SK-N-SH (cell line): ENCODE measurements at regions not wholly inside any gene's neighbourhood (a gene's known extent, or its start where the extent isn't known, plus 50 kb on each side); places are given as distances from the start of the nearest gene placed in this dataset.

Experiments used
- CTCF ChIA-PET: fragments of 300-600, 350-600 bp; formaldehyde crosslinking; extraction: SDS; loops from one replicate; lab custom pipeline; 2021; lab: Yijun Ruan, JAX
- POLR2A ChIA-PET: fragments of 350-600 bp; sonication (Branson Sonifier 250); formaldehyde crosslinking; extraction: SDS; loops from one replicate; lab custom pipeline; 2020; ENCODE audit warnings: antibody characterized with exemption, inconsistent platforms; lab: Yijun Ruan, JAX
- DNase-seq: peaks from one replicate; pipeline ENCODE4 v3.0.0; 2012
- H2AFZ ChIP-seq: fragments of 200-600 bp; sonication (generic); 2 replicates; pipeline ENCODE4 v1.8.1; 2016; ENCODE audit warnings: antibody characterized with exemption, mild to moderate bottlenecking, low read depth
- H3F3A ChIP-seq: fragments of 200-600 bp; sonication (generic); replicated peaks from 2 replicates; pipeline ENCODE3; 2016; ENCODE audit warnings: antibody characterized with exemption, mild to moderate bottlenecking; ENCODE audit not compliant: insufficient read depth
- H3K27ac ChIP-seq, 2 experiments: fragments of 200-500 bp in 1 of 2; fragments of 200-600 bp in 1 of 2; sonication (Bioruptor generic) in 1 of 2; sonication (generic), shearing (Covaris generic) in 1 of 2; 2 replicates each; pipeline versions ENCODE4 v1.5.1 to v1.6.1; 2014 to 2016; ENCODE audit warnings: low read depth in 2 of 2, inconsistent platforms in 1 of 2, low read length in 1 of 2, mild to moderate bottlenecking in 1 of 2, mixed read lengths in 1 of 2
- H3K27me3 ChIP-seq: fragments of 200-600 bp; sonication (generic), shearing (Covaris generic); 2 replicates; pipeline ENCODE4 v1.6.1; 2016; ENCODE audit warnings: mixed run types; ENCODE audit not compliant: insufficient read depth
- H3K36me3 ChIP-seq, 2 experiments: fragments of 200-500 bp in 1 of 2; fragments of 200-600 bp in 1 of 2; sonication (Bioruptor generic) in 1 of 2; sonication (generic) in 1 of 2; replicated peaks in 1 of 2; 2 replicates each; pipeline versions ENCODE3 to v1.5.1; 2014 to 2016; ENCODE audit warnings: low read length in 1 of 2, mild to moderate bottlenecking in 1 of 2; ENCODE audit not compliant: insufficient read depth in 2 of 2, control insufficient read depth in 1 of 2
- H3K4me1 ChIP-seq, 2 experiments: fragments of 200-500 bp in 1 of 2; fragments of 200-600 bp in 1 of 2; sonication (Bioruptor generic) in 1 of 2; sonication (generic), shearing (Covaris generic) in 1 of 2; 2 replicates each; pipeline versions ENCODE4 v1.5.1 to v1.6.1; 2014 to 2016; ENCODE audit warnings: low read depth in 1 of 2, low read length in 1 of 2, mixed run types in 1 of 2; ENCODE audit not compliant: insufficient read depth in 2 of 2, control insufficient read depth in 1 of 2
- H3K4me2 ChIP-seq: fragments of 200-600 bp; sonication (generic), shearing (Covaris generic); 2 replicates; pipeline ENCODE4 v1.6.1; 2017; ENCODE audit warnings: mixed run types
- H3K4me3 ChIP-seq, 2 experiments: fragments of 200-500 bp in 1 of 2; fragments of 200-600 bp in 1 of 2; sonication (Bioruptor generic) in 1 of 2; sonication (generic), shearing (Covaris generic) in 1 of 2; 2 replicates each; pipeline versions ENCODE4 v1.5.1 to v1.8.1; 2014 to 2016; ENCODE audit warnings: low read depth in 2 of 2, inconsistent platforms in 1 of 2, low read length in 1 of 2, mild to moderate bottlenecking in 1 of 2, mixed read lengths in 1 of 2, moderate library complexity in 1 of 2
- H3K79me2 ChIP-seq: fragments of 200-600 bp; sonication (generic); 2 replicates; pipeline ENCODE4 v1.8.1; 2017; ENCODE audit warnings: mild to moderate bottlenecking; ENCODE audit not compliant: insufficient read depth
- H3K9ac ChIP-seq: fragments of 200-600 bp; sonication (generic); 2 replicates; pipeline ENCODE4 v1.6.1; 2017; ENCODE audit warnings: mixed run types
- H3K9me2 ChIP-seq: fragments of 200-600 bp; sonication (generic); 2 replicates; pipeline ENCODE4 v1.6.1; 2017; ENCODE audit warnings: mixed run types
- H3K9me3 ChIP-seq: fragments of 200-600 bp; sonication (generic); 2 replicates; pipeline ENCODE4 v1.6.1; 2017; ENCODE audit warnings: mixed run types, mild to moderate bottlenecking, moderate library complexity
- H4K20me1 ChIP-seq: fragments of 200-600 bp; sonication (generic); 2 replicates; pipeline ENCODE4 v1.6.1; 2017; ENCODE audit warnings: mild to moderate bottlenecking, mixed run types; ENCODE audit not compliant: insufficient read depth
- EP300 ChIP-seq, 2 experiments: IDR thresholded peaks; 2 replicates each; pipeline versions ENCODE4 v1.4.0 to v1.6.1; 2012; ENCODE audit warnings: borderline replicate concordance in 1 of 2, low read depth in 1 of 2, low read length in 1 of 2
- EZH2phosphoT487 ChIP-seq: fragments of 200-600 bp; sonication (generic); IDR thresholded peaks from 2 replicates; pipeline ENCODE4 v1.6.1; 2017; ENCODE audit warnings: low read depth, mixed run types, mild to moderate bottlenecking, antibody characterized with exemption, moderate library complexity, borderline replicate concordance
- JUND ChIP-seq: IDR thresholded peaks from 2 replicates; pipeline ENCODE4 v1.4.0; 2012
- MEF2A ChIP-seq: IDR thresholded peaks from 2 replicates; pipeline ENCODE4 v1.4.0; 2012; ENCODE audit warnings: low read depth, borderline replicate concordance
- RAD21 ChIP-seq: IDR thresholded peaks from 2 replicates; pipeline ENCODE4 v1.6.1; 2012; ENCODE audit warnings: mild to moderate bottlenecking, low read length
- RCOR1 ChIP-seq: fragments of 150-350 bp; IDR thresholded peaks from 2 replicates; pipeline ENCODE4 v1.6.1; 2017; ENCODE audit warnings: antibody characterized with exemption, low read length
- SIN3A ChIP-seq: IDR thresholded peaks from 2 replicates; pipeline ENCODE4 v1.6.1; 2012; ENCODE audit warnings: low read depth, mild to moderate bottlenecking, low read length, moderate library complexity, borderline replicate concordance
- SMC3 ChIP-seq: IDR thresholded peaks from 2 replicates; pipeline ENCODE4 v1.6.1; 2012; ENCODE audit warnings: low read depth, low read length, improper control_type of control experiment
- TAF1 ChIP-seq: IDR thresholded peaks from 2 replicates; pipeline ENCODE4 v1.6.1; 2012; ENCODE audit warnings: low read depth, mild to moderate bottlenecking, low read length, moderate library complexity, borderline replicate concordance
- YY1 ChIP-seq: IDR thresholded peaks from 2 replicates; pipeline ENCODE4 v1.4.0; 2012; ENCODE audit warnings: low read depth, mild to moderate bottlenecking
- WGBS: methylation state at CpG from one replicate; pipeline ENCODE4 v1.1.6; 2017; ENCODE audit warnings: low lambda C conversion rate; 5-methylcytosine and 5-hydroxymethylcytosine counted together
- TF ChIP-seq, protein P1 (sequence below): fragments of 150-350 bp; IDR thresholded peaks from 2 replicates; pipeline ENCODE4 v1.6.1; 2016; ENCODE audit warnings: mild to moderate bottlenecking, low read depth, low read length
- TF ChIP-seq, protein P2 (sequence below): IDR thresholded peaks from 2 replicates; pipeline ENCODE4 v1.4.0; 2012; ENCODE audit warnings: low read depth
- TF ChIP-seq, protein P3 (sequence below): IDR thresholded peaks from 2 replicates; pipeline ENCODE4 v1.6.1; 2012; ENCODE audit warnings: mild to moderate bottlenecking, low read depth, low read length, moderate library complexity
- TF ChIP-seq, protein P4 (sequence below): fragments of 200-600 bp; sonication (generic); IDR thresholded peaks from 2 replicates; pipeline ENCODE4 v1.6.1; 2017; ENCODE audit warnings: antibody characterized with exemption, mild to moderate bottlenecking, moderate library complexity
- TF ChIP-seq, protein P5 (sequence below): IDR thresholded peaks from 2 replicates; pipeline ENCODE4 v1.4.0; 2012; ENCODE audit warnings: low read depth, borderline replicate concordance

DNA sequence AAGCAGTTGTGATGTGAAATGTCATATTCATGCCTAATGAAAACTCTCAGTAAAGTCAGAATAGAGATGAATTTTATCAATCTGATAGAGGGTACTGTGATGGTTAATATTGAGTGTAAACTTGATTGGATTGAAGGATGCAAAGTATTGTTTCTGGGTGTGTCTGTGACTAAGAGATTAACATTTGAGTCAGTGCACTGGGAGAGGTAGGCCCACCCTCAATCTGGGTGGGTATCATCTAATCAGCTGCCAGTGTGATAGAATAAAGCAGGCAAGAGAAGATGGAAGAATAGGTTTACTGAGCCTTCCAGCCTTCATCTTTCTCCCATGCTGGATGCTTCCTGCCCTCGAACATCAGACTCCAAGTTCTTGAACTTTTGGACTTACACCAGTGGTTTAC, 124.3 kb downstream of the CENPW start (continued):
- TF ChIP-seq, protein P1, sequence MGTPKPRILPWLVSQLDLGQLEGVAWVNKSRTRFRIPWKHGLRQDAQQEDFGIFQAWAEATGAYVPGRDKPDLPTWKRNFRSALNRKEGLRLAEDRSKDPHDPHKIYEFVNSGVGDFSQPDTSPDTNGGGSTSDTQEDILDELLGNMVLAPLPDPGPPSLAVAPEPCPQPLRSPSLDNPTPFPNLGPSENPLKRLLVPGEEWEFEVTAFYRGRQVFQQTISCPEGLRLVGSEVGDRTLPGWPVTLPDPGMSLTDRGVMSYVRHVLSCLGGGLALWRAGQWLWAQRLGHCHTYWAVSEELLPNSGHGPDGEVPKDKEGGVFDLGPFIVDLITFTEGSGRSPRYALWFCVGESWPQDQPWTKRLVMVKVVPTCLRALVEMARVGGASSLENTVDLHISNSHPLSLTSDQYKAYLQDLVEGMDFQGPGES: no peak

DNA sequence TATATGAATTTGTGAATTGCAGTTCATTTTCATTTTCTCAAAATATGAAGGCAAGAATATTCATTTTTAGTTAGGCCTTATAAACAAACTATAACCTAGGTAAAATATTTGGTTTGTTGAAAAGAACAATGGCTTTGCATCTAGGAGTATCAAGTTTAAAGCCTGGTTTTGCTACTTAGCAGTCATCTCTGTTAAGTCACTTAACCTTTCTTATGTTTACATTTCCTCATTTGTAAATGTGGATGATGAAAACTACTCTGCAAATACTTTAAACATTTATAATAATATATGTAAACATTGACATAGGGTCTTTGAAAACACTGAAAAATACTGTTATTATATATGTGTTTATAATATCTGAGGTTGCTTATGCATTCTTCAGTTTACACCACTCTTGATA, 135.5 kb downstream of the CENPW start:
- no peaks in the 10 kb centered on the region for H3K4me1 ChIP-seq
- CTCF ChIA-PET: interaction anchor here (0.6 kb wide), 1 partner anchor 188 kb away, joined by 3 read pairs; no protein-coding TSS in a partner anchor
- H3K27ac ChIP-seq: no peak overlapping the region
- no peak overlapping the region for H2AFZ ChIP-seq
- H3K9me3 ChIP-seq: no peaks in the 10 kb centered on the region
- H3F3A ChIP-seq: no peaks in the 10 kb centered on the region
- H4K20me1 ChIP-seq: no peaks in the 10 kb centered on the region
- no peak for TF ChIP-seq JUND
- TF ChIP-seq, protein P2, sequence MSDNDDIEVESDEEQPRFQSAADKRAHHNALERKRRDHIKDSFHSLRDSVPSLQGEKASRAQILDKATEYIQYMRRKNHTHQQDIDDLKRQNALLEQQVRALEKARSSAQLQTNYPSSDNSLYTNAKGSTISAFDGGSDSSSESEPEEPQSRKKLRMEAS: no peak
- TF ChIP-seq TAF1: no peak
- TF ChIP-seq SMC3: no peak
- no peak for TF ChIP-seq MEF2A
- no peak for TF ChIP-seq RAD21
- TF ChIP-seq, all 33 proteins: peak for 0
- H3K27me3 ChIP-seq: no peaks in the 10 kb centered on the region
- no peak for DNase-seq
- no peak overlapping the region for H3K4me2 ChIP-seq
- H3K9ac ChIP-seq: no peak overlapping the region
- no peaks in the 10 kb centered on the region for H3K36me3 ChIP-seq
- no peaks in the 10 kb centered on the region for H3K79me2 ChIP-seq
- no peak overlapping the region for H3K4me3 ChIP-seq
- H3K9me2 ChIP-seq: no peaks in the 10 kb centered on the region
- POLR2A ChIA-PET: no interaction called here

DNA sequence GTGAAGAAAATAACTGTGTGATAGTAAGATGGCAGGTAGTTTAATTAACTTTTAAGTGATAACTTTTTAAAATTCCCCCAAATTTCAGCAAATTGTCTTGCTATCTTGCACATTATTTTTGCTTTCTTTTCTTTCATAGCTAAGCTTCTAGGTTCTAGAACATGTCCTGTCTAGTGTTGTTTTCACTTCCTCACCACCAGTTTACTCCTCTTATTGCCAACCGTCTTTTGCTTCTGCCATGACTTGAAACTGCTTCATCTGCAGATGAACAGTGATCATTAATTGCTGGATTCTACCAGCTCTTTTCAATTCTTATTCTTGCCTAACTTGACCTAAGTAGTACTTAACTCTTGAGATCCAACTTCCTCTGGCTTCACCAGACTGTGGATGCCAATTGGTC, 137.8 kb downstream of the CENPW start:
- H3F3A ChIP-seq: no peaks in the 10 kb centered on the region
- no peaks in the 10 kb centered on the region for H3K36me3 ChIP-seq
- no peaks in the 10 kb centered on the region for H3K9me3 ChIP-seq
- H3K79me2 ChIP-seq: no peaks in the 10 kb centered on the region
- no peak overlapping the region for H3K4me3 ChIP-seq
- H3K27me3 ChIP-seq: no peaks in the 10 kb centered on the region
- H3K4me1 ChIP-seq: no peaks in the 10 kb centered on the region; a peak in 1 of 4 replicates
- POLR2A ChIA-PET: no interaction called here
- no peaks in the 10 kb centered on the region for H4K20me1 ChIP-seq
- no peak for DNase-seq
- H2AFZ ChIP-seq: no peak overlapping the region
- no peaks in the 10 kb centered on the region for H3K9me2 ChIP-seq
- no peak overlapping the region for H3K27ac ChIP-seq
- WGBS: 79% methylated on average over 1 of the region's 1 CpG
- no peak overlapping the region for H3K4me2 ChIP-seq
- CTCF ChIA-PET: interaction anchor here (0.6 to 0.9 kb wide), 3 partner anchors 14 to 457 kb away, joined by 3 read pairs; no protein-coding TSS in a partner anchor
- no peak overlapping the region for H3K9ac ChIP-seq
- no peak for TF ChIP-seq YY1
- no peak for TF ChIP-seq JUND
- no peak for TF ChIP-seq RCOR1
- TF ChIP-seq EZH2phosphoT487: no peak
- no peak for TF ChIP-seq EP300 (IDR thresholded peaks at IDR 0.05; ENCODE audit: borderline replicate concordance in 1 of 2, low read depth in 1 of 2, low read length in 1 of 2)
- no peak for TF ChIP-seq SMC3
- TF ChIP-seq, protein P3, sequence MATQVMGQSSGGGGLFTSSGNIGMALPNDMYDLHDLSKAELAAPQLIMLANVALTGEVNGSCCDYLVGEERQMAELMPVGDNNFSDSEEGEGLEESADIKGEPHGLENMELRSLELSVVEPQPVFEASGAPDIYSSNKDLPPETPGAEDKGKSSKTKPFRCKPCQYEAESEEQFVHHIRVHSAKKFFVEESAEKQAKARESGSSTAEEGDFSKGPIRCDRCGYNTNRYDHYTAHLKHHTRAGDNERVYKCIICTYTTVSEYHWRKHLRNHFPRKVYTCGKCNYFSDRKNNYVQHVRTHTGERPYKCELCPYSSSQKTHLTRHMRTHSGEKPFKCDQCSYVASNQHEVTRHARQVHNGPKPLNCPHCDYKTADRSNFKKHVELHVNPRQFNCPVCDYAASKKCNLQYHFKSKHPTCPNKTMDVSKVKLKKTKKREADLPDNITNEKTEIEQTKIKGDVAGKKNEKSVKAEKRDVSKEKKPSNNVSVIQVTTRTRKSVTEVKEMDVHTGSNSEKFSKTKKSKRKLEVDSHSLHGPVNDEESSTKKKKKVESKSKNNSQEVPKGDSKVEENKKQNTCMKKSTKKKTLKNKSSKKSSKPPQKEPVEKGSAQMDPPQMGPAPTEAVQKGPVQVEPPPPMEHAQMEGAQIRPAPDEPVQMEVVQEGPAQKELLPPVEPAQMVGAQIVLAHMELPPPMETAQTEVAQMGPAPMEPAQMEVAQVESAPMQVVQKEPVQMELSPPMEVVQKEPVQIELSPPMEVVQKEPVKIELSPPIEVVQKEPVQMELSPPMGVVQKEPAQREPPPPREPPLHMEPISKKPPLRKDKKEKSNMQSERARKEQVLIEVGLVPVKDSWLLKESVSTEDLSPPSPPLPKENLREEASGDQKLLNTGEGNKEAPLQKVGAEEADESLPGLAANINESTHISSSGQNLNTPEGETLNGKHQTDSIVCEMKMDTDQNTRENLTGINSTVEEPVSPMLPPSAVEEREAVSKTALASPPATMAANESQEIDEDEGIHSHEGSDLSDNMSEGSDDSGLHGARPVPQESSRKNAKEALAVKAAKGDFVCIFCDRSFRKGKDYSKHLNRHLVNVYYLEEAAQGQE: no peak
- TF ChIP-seq, protein P1: no peak
- TF ChIP-seq, protein P2: no peak
- TF ChIP-seq, protein P4, sequence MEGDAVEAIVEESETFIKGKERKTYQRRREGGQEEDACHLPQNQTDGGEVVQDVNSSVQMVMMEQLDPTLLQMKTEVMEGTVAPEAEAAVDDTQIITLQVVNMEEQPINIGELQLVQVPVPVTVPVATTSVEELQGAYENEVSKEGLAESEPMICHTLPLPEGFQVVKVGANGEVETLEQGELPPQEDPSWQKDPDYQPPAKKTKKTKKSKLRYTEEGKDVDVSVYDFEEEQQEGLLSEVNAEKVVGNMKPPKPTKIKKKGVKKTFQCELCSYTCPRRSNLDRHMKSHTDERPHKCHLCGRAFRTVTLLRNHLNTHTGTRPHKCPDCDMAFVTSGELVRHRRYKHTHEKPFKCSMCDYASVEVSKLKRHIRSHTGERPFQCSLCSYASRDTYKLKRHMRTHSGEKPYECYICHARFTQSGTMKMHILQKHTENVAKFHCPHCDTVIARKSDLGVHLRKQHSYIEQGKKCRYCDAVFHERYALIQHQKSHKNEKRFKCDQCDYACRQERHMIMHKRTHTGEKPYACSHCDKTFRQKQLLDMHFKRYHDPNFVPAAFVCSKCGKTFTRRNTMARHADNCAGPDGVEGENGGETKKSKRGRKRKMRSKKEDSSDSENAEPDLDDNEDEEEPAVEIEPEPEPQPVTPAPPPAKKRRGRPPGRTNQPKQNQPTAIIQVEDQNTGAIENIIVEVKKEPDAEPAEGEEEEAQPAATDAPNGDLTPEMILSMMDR: no peak
- no peak for TF ChIP-seq SIN3A
- TF ChIP-seq, protein P5, sequence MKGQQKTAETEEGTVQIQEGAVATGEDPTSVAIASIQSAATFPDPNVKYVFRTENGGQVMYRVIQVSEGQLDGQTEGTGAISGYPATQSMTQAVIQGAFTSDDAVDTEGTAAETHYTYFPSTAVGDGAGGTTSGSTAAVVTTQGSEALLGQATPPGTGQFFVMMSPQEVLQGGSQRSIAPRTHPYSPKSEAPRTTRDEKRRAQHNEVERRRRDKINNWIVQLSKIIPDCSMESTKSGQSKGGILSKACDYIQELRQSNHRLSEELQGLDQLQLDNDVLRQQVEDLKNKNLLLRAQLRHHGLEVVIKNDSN: no peak
- TF ChIP-seq RAD21: no peak
